GM18508 (cell line): ENCODE measurements at regions not wholly inside any gene's neighbourhood (a gene's known extent, or its start where the extent isn't known, plus 50 kb on each side); places are given as distances from the start of the nearest gene placed in this dataset.
"Not testable (repeated sequence)": the region's sequence is repeated elsewhere in the genome, so short reads cannot be mapped to it uniquely, and the experiment has no call there.

Source experiments
- ATAC-seq: cut with Tn5 transposase; IDR thresholded peaks from one replicate; pipeline ENCODE4 v1.9.1; 2021; ENCODE audit warnings: moderate number of reproducible peaks; ENCODE audit not compliant: insufficient read depth, unreplicated experiment

DNA sequence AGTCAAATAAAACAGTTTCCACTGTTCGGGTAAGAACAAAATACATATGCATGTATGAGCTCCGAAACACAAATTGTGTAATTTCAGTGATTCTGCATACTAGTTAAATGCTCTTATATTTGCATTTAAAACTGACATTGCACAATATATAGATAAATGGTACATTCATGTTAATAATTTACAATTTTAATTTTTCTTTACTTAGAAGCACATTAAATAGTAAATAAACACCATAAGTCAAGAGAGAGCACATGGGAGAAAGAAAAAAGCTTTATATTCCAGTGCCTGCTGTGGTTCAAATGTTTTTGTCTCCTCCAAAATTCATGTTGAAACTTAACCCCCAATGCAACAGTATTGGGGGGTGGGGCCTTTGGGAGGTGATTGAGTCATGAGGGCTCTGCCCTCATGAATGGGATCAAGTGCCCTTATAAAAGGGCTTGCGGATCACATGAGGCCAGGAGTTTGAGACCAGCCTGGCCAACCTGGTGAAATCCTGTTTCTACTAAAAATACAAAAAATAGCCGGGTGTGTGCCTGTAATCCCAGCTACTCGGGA lies 322.9 kb downstream of the BCOR start:
- ATAC-seq = no peak

DNA sequence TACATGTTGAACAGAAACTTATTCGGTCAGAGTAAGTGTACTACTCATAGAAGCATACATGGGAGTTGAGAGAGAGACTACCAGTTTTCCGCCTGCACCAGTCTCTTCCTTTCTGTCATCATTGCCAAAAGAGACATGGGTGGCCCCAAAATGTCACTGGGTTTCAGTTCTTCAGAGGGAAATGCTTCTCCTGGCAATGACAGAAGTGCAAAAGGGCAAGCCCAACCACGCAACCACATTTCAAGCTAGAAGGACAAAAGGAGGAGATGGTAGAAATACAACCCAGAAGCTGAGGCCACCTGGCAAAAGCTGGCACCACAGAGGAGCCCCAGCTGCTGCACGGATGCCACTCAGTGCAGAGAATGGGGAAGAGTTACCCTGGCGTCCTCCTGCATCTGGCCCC lies 320.1 kb downstream of the BCOR start:
- ATAC-seq = no peak

DNA sequence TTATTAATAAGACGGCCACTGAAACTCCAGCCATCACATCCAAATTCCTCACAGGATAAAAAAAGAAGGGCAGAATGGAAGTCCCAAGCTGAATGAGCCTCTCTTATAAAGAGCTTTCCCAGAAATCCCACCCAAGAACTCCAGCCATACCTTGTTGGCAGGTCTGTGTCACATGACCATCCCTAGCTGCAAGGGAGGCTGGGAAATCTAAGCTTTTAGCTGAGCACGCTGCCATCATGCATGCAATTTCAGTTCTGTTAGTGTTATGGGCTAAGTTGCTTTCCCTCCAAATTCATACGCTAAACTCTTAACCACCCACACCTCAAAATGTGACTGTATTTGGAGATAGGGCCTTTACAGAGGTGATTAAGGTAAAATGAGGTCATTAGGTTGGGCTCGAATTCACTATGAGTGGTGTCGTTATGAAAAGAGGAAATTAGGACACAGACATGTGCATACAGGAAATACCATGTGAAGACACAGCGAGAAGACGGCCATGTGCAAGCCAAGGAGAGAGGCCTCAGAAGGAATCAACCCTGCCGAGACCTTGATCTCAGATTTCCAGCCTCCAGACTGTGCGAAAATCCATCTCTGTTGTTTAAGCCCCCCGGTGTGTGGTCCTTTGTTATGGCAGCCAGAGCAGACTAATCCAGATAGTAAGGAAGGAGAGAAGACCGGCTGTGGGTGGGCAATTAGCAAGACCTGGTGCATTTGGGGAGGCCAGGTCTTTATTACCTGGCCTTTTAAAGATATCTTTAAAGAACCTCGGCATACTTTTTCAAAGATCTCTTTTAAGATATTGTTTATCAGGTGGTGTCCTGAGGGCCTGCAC lies 317.6 kb downstream of the BCOR start:
- ATAC-seq = no peak

DNA sequence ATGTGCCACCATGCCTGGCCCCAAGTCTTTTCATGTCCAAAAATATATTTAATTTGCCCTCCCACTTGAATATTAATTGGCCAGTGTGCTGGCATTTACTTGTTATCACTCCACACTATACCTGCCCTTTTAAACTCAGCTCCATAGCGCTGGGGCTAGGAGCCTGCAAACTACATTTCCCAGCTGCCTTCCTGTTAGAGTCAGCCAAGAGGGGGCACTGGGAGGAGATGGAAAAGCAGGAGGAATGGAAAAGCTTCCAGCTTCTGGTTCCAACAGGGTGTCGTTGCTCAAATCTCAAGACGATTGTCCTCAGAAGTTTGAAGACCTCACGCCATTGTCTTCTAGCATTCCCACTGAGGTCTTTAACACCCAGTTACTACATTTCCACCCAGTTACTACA lies 315.5 kb downstream of the BCOR start:
- ATAC-seq = no peak

DNA sequence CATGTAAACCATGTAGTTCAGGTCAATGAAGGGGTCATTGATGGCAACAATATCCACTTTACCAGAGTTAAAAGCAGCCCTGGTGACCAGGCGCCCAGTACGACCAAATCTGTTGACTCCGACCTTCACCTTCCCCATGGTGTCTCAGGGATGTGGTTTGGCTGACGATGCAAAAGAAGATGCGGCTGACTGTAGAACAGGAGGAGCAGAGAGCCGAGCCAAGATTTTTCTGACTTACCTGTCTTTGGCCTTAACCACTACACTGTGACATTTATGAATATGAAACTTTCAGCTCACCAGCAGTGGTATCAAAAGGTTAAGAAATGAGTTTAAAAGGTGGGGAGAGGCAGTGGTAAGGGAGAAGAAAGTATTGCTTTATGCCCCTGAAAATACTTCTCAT lies 309.8 kb downstream of the BCOR start:
- ATAC-seq = no peak

DNA sequence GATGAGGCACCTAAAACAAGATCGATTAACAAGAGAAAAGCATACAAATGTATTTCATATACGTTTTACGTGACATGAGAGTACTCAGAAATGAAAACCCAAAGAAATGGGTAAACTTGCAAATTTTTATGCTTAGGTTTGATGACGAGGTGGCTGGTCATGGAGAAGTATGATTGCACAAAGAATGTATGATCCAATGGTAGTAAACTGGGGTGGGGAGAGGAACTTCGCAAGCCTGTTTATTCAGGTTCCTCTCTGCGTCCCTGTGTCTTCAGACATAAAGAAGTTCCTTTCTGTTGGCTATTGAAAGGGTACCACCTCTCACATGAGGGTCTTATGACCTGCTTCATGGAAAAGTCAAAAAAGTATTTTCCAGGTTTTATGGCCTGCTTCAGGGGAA lies 309.2 kb downstream of the BCOR start:
- ATAC-seq = no peak

DNA sequence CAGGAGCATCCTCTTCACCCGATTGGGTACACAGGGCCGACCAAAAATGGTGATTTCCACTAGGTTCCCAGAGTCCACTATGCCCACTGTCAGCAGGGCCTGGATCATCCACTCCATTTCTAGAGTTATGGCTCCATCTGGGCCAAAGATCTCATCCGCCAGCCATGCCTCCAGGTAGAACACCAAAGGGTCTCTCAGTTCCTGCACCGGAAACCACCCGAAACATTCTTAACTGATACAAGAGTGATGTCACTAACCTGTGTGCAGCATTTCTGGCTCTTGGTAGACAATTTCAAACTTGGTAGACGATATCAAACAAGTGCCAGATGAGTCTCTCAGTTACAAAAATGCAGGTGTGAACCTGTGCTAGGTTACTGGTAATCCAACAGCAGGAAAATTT lies 306.1 kb downstream of the BCOR start:
- no peak for ATAC-seq

DNA sequence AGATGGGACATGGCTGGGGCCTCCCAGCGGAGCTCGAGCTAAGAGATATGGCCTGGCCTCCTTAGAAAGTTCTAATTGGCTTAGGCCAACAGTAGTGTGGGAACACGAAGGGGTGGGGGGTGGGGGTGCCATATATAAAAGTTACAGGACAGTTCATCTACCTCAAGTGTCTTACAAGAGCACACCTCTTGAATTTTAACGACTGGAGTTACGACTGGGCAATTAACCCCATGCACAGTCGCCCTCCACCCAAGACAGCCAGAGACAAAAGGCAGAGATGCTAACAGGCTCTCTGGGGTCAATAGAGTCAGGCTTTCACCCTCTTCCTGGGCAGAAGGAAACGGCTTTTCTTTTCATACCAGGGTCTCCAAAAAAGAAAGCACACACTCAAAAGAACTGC lies 302.2 kb downstream of the BCOR start:
- ATAC-seq = no peak

DNA sequence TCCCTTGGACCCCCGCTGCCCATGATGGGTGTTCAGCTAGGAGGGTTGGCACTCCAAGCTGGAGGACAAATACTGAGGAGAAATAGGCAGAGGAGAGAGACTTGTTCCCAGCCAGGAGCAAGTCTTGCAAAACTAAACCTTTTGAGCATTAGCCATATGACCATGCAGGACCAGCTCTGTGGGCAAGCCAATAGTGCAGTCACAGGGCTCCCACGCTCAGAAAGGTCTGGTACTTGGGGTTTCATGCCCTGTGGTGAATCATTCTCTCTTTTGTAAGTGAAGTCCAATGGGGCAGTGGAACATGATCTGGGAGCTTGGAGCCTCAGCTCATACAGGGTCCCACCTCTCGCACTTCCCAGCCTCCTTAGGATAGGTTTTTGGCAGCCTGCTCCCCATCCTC lies 300.9 kb downstream of the BCOR start:
- no peak for ATAC-seq

DNA sequence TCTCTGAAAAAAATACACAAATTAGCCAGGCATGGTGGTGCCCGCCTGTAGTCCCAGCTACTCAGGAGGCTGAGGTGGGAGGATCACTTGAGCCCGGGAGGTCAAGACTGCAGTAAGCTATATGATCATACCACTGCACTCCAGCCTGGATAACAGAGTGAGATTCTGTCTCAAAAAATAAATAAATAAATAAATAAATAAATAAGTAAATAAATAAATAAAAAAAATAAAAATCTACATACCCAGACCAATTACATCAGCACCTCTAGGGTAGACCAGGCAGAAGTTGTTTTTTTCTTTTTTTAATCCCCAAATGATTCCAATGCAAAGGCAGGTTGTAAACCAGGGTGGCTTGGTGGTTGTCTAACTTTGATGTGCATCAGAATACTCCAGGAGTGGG lies 299.3 kb downstream of the BCOR start:
- not testable (repeated sequence) for ATAC-seq

DNA sequence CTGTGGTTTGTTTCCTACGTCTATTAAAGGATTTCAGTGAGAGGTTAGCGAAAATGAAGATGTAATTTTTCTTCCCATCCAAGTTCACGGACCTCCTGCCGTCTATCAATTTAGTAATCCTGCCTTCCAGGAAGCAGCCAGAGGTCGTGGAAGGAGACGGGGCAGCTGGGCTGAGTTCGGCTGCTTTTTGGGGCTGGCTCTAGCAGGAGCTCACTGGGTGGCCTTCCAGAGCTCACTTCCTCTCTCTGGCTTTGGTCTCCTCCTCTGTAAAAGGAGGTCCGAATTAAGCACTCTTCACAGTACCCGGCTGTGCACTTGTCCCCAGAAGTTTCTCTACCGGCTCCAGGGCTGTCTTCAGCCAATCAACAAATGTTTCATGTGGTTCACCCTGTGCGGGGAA lies 295.4 kb downstream of the BCOR start:
- ATAC-seq = no peak

DNA sequence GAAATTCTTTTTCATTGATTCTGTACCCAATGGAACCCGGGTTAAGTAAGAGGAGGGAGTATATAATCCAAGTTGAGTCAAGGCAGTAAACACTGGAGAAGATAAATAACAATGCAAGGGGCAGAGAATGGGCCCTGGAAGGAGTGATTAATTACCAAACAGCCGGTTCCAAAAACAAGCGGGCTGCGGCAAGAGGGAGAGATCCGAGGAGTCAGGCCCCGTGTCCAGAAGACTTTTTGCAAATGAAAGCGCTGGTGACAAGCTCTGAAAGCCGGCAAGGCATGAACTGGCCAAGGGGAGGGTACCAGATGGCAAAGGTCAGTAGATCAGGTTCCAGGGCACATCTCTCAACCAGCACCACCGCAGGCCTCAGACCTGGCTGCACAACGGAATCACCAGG lies 294.9 kb downstream of the BCOR start:
- no peak for ATAC-seq

DNA sequence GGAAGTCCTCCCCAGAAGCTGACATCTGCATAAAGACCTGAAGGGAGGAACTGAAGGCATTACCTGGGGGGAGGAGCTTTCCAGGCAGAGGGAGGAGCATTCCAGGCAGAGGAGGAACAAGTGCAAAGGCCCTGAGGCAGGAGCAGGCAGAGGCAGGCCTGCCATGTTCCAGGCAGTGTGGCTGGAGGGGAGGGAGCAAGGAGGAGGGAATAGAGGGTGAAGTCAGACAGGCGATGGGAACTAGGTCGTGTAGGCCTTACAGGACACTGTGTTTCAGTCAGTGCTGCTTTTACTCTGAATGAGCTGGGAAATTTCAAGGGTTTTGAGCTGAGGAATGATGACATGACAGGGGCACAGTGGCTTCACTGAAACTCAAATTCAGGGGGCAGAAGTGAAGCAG lies 292.7 kb downstream of the BCOR start:
- ATAC-seq = no peak

DNA sequence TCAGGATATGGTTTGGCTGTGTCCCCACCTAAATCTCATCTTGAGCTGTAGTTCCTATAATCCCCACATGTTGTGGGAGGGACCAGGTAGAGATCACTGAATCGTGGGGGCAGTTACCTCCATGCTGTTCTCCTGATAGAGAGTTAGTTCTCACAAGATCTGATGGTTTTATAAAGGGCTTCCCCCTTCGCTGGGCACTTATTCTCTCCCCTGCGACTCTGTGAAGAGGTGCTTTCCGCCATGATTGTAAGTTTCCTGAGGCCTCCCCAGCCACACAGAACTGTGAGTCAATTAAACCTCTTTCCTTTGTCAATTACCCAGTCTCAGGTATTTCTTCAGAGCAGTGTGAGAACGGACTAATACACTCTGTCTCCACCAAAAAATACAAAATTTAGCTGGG lies 291.9 kb downstream of the BCOR start:
- no peak for ATAC-seq

DNA sequence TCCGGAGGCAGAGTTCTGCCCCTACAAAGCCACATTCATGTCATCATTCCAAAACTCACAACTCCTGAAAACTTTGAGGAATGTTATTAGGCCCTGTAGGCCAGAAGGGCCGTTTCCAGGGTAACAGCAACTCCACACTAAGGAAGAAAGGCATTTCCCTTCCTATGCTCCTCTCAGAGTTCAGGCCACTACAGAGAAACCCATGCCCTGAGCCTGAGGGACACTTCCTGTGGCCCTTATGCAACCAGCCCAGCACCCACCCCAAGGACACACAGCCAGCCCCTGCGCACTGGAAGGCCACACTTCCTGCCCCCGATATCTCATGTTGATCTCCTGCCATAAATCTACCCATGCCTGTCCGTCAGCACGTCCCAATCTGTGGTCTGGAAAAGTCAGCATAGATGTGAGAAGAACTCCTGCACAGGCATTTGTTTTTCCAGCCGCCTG lies 289.3 kb downstream of the BCOR start:
- no peak for ATAC-seq

DNA sequence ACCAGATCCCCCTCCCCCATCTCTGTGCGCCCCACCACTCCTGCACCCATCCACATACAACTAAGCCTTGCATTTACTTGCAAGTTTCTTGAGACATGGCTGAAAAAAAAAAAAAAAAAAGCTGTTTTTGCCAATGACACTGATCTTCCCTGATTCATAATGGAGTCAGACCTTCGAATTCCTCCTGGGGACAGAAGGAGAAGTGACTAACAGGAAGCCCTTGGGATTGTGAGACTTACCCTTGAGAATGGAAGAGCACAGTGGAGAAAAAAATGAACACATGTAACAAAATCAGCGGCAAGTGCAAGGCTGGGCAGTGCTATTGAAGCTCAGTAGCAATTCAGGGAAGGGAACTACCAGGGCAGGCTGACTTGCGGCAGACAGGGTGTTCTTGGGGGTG lies 288.4 kb downstream of the BCOR start:
- no peak for ATAC-seq

DNA sequence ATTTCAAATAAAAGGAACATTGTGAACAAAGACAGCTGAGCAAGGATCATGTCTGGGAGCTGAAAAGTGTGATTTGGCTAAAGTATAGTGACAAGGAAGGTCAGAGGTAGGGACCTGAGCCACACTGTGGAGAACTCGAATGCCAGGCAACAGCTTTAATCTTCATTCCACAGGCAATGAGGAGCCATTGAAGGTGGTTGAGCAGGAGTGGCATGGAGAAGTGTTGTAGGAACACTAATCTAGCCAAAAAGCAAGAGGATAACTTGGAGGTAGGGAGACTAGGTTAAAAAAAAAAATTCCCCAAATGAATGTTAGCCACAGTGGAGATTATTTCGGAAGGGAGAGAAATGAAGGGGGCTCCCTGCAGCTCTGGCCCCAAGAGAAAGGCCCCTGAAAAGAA lies 286.9 kb downstream of the BCOR start:
- ATAC-seq = no peak

DNA sequence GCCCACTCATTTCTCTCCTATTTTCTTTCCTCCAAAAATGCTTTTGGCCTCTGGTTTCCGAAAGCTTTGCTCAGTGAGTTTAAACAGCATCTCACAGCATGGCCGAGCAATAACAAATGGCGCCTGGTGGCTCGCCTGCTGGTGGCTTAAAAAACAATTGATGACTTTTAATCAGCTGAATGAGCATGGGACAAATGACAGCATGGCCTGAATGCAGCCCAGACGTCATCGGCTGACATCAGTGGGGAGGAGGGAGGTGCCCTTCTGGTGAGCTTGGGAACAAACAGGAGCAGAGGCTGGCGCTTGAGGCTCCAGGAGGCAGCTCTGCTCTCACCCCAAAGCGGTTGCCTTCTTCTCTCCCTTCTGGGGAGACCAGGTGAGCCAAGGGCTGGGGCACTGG lies 286.4 kb downstream of the BCOR start:
- no peak for ATAC-seq

DNA sequence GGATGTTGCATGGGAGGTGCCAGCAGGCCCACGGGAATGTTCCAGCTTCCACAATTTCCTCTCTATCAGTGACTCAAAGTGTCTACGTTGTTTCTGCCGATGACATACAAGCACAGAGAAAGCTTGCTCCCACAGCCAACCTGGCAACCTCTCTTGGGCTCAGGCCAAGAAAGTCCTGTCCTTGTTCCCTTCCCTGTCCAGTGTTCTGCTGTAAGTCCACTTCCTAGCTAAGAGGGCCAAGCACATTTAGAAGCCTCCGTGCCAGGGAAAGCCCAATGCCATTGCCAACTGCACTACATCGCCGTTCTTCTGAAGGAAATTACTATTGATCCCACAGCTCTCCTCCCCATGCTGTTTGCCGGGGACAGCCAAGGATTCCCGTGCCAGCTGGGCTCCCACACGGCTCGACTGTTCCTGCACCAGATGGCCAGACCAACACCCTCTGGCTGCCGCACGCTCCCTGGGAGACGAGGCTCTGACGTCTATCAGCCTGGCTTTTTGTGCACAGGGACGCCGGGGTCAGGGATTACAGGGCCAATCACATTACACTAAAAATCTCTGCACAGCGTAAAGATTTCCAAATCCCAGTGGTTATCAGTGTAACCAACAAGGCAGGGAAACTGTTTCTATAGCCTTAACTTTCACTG lies 284.0 kb downstream of the BCOR start:
- ATAC-seq = no peak

DNA sequence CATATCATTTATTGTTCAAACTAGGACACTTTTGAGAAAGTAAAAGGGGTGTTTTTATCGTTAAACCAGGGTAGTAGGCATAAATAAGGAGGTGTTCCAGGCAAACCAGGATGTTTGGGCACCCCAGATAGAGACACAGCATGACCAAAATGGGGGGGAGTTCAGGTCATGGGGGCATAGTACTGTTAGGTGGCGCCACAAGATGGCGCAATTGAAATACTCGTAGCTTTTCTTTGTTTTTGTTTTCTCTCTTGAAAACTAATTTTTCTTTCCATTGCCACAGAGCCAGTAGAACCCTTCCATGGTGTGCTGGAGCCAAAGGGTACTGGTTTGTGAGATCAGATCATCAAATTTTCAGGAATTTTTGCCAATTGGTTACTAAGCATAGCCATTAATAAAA lies 283.4 kb downstream of the BCOR start:
- ATAC-seq = no peak

DNA sequence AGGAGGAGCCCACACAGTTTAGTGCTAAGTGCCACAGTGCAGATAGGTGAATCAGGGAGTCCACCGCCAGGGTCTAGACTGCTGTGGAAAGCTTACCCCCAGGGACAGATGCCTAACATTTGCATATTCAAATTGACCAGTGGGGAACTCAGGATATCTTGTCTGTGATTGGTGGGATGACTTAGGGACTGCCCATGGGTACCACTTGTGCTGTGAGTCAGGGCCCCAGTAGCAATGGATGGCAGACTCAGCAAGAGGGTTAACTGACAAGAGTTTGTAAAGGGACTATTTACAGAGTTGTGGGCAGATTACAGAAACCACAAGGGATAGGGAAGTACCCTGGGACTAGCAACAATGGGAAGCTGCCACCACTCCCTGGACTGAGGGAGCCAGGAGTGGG lies 282.1 kb downstream of the BCOR start:
- peak; percentile 61 for ATAC-seq
